HFFc6 (cell line): ENCODE measurements at regions not wholly inside any gene's neighbourhood (a gene's known extent, or its start where the extent isn't known, plus 50 kb on each side); places are given as distances from the start of the nearest gene placed in this dataset.

ENCODE experiments used
- DNase-seq: peaks from one replicate; pipeline ENCODE4 v3.0.0-alpha.2; 2018
- H3K27ac Mint-ChIP-seq: 2 replicates; pipeline ENCODE4 v1.8.0; 2020; ENCODE audit warnings: mild to moderate bottlenecking, mixed read lengths
- H3K27me3 Mint-ChIP-seq: 2 replicates; pipeline ENCODE4 v1.8.0; 2021; ENCODE audit warnings: mild to moderate bottlenecking, moderate library complexity, mixed read lengths; ENCODE audit not compliant: insufficient read depth
- H3K36me3 Mint-ChIP-seq: 2 replicates; pipeline ENCODE4 v1.8.0; 2021; ENCODE audit warnings: low read depth, mixed read lengths
- H3K4me1 Mint-ChIP-seq: 2 replicates; pipeline ENCODE4 v1.8.0; 2020; ENCODE audit warnings: low read depth, mixed read lengths
- H3K4me3 Mint-ChIP-seq: 2 replicates; pipeline ENCODE4 v1.8.0; 2020; ENCODE audit warnings: mild to moderate bottlenecking, moderate library complexity, mixed read lengths
- H3K9me3 Mint-ChIP-seq: 2 replicates; pipeline ENCODE4 v1.8.0; 2020; ENCODE audit warnings: mild to moderate bottlenecking, mixed read lengths
- CTCF ChIP-seq: fragments of 200-600 bp; sonication (generic); IDR thresholded peaks from 2 replicates; pipeline ENCODE4 v1.5.0; 2021; ENCODE audit warnings: antibody characterized with exemption, mild to moderate bottlenecking

- Mint-ChIP-seq H3K4me1 (no peaks in the 10 kb centered on the region), H3K36me3 (no peaks in the 10 kb centered on the region), H3K27ac (no peak overlapping the region), H3K9me3 (no peaks in the 10 kb centered on the region), H3K27me3 (peaks cover 9% of the 10 kb centered on the region), H3K4me3 (no peak overlapping the region)
- no peak for DNase-seq
- TF ChIP-seq CTCF, result no peak
Observed at GRCh38 chr14:56528927-56529326, 50.7 kb upstream of the TMEM260 start.
